ENCODE measurements at regions not wholly inside any gene's neighbourhood (a gene's known extent, or its start where the extent isn't known, plus 50 kb on each side); places are given as distances from the start of the nearest gene placed in this dataset.

DNA sequence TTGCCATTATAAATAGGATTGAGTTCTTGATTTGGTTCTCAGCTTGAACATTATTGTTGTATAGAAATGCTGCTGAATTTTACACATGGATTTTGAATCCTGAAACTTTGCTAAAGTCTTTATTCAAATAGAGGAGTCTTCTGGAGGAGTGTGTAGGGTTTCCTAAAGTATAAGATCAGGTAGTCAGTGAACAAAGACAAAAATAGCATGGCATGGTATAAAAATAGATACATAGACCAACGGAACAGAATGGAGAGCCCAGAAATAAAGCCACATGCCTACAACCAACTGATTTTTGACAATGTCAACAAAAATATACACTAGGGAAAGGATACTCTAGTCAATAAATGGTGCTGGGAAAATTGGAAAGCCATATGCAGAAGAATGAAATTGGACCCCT, 740.1 kb downstream of the QKI start:
- no peak for DNase-seq (ENCODE audit: low read depth in 2 of 2)

DNA sequence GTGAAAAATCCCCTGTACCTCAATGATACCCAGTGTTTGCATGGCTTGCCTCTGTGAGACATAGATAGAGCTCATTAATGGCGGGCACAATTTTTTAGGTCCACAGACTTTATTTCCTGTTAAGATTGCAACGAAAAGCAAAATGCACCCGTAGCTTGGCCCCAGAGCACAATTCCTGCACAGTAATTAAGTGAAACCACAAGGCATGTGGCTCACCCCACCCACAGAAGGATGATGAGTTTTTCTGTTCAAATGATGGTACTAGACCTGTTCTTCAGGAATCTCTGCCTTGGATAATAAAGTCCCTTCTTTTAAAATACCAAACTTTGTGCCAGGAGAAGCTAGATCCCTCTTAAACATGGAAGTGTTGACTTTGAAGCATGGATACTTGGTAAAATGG, 738.1 kb downstream of the QKI start:
- DNase-seq (ENCODE audit: low read depth in 2 of 2), result no peak

DNA sequence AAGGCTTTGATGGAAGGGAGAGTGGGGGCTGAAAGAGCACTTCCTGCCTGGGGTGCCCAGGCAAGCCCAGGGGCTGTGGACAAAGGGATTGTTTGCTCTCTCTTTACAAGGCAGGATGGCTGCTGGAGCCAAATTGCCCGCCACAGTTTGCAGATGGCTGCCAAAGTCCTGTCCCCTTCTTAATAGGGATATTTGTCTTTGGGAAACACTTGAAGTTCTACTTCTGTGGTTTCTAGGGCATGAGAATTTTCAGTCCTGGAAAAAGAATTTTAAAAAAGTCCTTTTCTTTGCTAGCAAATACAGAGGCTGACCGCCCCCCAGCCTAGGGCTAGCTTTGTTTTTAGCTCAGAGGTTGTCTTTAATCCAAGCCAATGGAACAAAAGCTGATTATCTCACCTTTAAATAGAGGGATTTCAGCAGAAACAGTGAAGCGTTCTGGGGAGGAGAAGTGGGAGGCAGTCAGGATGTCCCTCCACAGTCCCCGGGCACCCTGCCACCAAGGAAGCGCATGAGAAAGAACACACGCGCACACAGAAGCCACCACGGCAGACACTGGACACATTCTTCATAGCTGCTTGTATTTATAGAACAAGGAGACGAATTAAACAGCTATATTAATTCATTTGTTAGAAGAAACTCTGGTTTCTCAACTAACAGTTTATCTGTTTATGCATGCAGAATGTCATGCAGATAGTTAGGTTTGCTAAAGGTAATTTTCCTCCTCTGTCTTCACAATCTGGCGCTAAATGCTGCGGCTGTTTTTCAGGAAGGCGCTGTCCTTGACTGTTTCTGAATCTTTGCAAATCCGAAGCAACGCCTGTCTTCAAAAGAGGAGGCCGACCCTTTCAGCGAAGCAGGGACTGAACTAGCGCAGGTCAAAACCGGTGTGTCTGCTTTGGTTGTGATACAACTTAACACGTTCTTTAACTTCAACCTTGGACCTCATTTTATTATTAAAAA, 736.9 kb downstream of the QKI start:
- DNase-seq (ENCODE audit: low read depth in 2 of 2), result no peak

DNA sequence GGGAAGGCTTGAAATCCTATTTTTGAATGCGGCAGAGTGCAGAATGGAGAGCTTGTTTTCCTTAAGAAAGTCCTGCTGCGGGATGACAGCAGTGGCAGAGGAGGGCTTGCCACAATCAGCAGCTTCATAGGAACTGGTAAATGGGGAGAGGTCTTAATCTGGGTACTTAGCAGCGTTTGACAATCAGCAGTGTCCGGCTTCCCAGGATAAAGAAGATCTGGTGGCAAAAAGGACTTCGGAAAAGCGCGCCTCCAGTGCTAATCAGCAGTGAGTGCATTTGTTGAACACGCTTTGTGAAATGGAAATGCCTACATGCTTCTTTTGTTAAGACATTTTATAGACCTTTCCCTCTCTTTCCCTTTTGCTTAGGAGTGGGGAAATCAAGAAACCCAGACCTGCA, 735.7 kb downstream of the QKI start:
- DNase-seq (ENCODE audit: low read depth in 2 of 2), result no peak

DNA sequence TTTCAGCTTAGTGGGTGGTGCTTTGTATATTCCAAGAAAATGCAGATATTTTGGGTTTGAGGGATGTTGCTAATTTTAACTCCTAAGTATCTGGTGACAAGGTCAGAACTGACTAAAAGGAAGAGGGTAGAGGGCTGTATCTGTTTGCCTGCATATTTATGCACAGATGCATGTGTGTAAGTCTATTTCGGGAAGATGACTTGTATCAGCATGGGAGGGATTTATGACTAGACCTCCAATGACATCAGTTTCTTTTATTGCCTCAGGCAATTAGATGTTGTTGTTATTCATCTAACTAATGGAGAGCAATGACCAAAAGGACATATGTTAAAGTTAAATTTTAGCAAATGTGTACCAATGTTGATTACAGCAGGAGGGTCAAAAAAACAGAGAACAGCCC, 734.3 kb downstream of the QKI start:
- no peak for DNase-seq (ENCODE audit: low read depth in 2 of 2)

DNA sequence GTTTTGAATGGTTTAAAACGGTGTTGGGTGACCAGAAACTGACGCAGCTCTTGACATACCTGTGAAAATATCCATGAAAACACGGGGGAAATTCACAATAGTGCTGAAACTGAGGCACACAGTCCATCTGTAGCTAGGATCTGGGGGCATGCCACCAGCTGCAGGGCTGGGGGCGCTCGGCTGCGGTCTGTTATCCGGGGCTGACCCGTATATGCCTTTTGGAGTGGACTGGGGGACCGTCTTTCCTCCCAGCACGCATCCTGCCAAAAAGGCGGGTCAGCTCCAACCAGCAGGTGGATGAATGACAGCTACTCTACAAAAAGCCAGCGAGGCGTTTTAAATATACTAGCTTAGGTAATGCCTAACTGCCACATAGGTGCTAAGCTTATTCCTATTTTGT, 729.8 kb downstream of the QKI start:
- DNase-seq (ENCODE audit: low read depth in 2 of 2), result no peak

DNA sequence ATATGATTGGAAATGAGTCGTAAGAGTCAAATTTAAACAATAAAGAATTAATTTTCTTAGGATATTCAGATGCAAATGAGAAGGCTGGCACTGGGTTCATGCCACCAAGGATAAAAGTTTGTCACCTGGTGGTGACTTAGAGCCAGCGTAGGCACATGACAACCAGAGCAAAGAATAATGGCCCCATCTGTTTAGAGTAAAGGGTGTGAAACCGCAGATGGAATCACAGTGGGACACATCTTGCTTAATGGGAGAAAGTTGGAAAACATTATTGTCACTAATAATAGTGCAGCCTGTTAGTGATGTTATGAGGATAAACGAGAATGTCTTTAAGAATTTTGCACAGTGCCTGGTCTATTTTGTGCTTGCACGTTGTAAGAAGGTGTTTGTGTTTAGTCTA, 727.8 kb downstream of the QKI start:
- no peak for DNase-seq (ENCODE audit: low read depth in 2 of 2)

DNA sequence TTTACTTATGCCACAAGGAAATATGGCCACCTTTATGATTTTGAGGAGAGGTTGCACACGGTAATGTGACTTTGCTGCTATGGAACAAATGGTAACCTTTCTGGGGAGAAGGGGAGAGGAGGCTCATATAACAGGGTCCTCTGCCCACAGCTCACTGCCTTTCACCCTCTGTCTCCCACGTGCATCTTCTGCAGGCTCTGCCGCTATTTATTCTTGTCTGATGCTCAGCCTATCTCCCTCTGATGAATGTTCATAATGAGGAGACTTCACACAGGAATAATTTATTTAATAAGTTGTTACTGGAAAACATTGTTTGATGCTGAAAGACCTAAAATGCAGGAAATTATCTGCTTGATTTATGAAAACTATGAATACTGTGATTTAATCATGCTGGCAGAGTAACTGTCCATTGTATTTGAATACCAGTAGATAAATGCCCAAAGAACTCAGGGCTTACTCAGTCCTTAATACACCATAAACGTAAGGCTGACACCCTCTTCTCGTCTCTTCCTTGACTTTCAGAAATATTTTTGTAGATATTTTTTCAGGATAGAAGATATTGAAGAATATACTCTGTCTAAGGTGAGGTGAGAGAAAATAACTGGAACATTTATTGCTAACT, 721.1 kb downstream of the QKI start:
- no peak for DNase-seq (ENCODE audit: low read depth in 2 of 2)

DNA sequence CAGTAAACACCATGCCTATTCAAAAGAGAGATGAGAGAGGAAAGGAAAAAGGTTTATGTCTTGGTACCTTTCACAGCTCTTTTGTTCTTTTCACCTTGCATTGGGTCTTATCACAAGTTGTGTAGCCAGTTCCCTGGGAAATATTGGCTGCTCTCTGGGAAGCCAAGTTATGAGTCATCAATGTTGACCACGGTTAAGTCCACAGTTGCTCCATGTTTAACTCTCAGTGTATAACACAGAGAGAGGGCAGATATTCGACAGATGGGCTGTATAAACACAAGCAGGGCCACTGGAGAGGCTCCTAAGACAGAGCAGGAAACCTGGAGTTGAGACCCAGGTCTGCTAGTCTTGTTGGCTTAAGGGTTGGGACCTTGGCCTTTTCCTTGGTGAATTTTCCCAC, 718.6 kb downstream of the QKI start:
- DNase-seq (ENCODE audit: low read depth in 2 of 2), result no peak

DNA sequence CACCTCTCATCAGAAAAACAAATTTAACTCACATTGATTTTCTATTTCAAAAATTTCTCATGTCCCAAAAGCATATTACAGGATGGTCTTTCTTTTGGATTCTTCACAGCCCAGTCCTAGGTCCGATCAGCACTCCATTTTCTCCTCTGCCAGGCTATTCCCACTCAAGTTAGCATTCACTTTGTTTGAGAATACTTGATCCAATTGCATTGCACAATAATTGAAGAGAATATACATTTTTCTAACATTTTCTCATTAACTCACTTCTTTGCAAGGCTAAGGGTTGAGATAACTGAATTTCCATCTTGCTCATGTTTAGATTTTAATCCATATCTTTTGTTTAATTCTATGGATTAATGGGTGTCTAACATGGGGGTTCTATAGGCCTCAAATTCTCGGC, 716.1 kb downstream of the QKI start:
- DNase-seq (ENCODE audit: low read depth in 2 of 2), result no peak

DNA sequence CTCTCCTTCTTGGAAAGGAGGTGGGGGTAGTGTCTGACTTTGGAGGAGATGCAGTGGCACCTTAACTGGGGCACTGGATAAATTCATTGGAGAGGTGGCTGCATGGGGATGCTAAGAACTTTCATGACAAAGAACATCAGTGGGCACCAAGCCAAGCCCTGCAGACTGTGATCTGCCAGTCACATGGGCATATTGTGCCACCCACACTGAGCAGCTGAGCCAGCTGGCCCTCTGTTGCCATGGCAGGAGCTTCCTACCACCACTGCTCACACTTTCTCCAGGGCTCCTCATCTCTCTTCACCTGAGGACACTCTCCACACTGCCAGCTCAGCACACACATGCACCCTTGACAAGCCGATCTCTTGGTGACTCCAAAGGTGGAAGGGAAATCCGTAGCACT, 715.6 kb downstream of the QKI start:
- DNase-seq (ENCODE audit: low read depth in 2 of 2), result no peak

DNA sequence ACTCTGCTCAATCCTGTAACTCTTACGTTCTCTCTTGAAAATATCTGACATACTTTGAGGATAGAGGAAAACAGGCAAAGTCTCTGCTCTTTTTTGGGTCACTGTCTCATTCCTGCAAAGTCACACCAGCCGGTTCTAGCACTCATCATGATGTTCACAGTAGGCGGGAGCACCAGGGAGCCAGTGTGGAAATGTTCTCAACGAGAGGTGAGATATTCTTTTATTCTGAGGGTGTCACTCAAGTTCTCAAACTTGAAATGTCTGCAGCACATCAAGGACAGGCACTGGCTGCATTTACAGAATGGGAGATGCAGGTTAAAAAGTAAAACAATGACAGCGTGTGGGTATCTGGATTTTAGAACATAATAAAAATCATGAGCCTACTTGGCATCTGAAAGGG, 714.7 kb downstream of the QKI start:
- DNase-seq (ENCODE audit: low read depth in 2 of 2), result no peak

DNA sequence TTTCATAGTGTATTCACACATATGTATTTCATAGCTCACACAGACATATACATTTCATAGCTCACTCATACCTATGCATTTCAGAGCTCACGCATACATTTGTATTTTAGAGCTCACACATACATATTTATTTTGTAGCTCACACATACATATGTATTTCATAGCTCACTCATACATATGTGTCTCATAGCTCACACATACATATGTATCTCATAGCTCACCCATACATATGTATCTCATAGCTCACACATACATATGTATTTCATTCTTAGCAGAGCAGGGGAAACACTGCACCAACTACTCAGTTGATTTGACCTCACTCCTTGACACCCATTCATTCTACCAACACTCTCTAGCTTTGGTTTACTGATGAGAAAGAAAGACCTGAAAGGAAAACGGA, 713.6 kb downstream of the QKI start:
- no peak for DNase-seq (ENCODE audit: low read depth in 2 of 2)

DNA sequence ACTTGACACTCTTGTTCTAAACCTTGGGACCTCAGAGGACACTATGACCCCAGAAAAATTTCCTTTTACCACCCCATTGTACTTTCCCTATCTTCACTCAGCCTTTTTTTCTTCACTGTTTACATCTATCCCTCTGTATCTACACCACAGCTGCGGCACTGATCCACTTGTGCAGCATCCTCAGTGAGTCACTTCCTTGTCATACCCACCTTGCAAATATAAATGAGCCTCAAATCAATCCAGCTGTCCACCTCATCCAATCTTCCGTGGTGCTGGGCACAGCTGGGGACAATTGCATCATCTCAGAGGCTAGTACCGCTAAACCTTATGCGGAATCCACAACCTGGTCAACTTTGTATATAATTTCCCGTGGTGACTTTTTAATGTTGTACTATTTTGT, 710.5 kb downstream of the QKI start:
- no peak for DNase-seq (ENCODE audit: low read depth in 2 of 2)

DNA sequence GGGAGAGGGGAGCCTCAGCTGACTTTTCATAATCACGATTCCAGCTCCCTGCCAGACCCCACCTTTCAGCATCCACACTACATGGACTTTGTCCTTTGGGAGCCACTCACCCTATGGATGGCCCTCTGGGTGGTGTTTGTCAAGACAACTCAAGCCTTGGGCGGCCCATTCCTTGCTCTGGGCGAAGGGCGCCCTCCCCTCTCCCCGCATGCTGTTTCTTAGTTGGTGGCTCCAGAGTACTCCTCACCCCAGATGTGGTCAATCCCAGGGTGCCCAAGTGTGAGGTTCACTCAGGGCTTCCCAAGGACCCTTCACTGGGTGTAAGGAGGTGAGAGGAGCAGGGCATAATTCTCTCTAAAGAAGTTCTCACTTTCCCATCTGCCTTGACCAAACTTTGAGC, 710.0 kb downstream of the QKI start:
- DNase-seq (ENCODE audit: low read depth in 2 of 2), result no peak

DNA sequence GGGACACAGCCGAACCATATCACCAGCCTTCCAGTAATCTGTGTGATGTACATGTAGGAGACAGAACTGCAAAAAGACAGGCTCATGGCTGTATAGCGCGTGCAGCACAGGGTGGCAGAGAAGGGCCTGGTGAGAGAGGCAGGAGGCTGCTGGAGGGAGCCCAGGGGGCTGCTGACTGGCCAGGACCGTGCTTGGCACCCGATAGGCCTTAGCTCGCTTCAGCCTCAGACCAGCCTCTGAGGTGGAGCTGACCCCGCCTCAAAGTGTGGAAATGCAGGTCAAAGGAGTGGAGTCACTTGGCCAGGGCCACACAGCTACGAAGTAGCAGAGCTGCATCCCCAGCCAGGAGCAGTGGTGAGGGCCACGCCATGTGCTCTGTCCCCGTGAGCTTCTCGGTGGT, 707.6 kb downstream of the QKI start:
- no peak for DNase-seq (ENCODE audit: low read depth in 2 of 2)

DNA sequence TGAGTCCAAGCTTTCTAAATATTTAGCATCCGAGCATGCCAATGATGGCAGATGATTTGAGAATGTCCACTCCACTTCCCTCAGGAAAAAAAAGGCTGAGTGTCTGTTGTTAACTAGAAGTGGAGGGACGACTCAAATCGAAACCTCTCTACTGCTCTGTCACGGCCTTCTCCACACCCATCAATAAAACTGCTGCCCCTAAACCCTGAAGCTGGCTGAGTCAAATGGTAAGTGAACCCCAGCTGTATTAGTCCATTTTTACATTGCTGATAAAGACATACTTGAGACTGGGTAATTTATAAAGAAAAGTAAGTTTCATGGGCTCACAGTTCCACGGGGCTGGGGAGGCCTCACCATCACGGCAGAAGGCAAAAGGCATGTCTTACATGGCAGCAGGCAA, 707.0 kb downstream of the QKI start:
- no peak for DNase-seq (ENCODE audit: low read depth in 2 of 2)

DNA sequence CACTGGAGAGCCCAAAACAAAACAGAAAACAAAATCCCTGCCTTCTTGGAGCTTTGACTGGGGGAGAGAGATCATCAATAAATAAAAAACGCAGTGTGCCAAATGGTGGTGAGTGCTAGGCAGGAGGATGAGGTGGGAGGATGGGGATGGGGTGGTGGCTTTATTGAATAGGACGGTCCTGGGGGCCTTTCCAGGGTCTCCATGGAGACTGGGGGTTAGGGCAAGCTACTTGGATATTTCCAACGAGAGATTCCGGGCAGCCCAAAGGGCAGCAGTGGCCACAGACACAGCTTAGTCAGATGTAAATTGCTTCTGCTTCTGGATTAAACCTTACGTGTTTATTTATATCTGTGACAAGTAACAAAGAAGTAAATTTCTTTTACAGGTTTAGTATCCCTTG, 700.1 kb downstream of the QKI start:
- no peak for DNase-seq (ENCODE audit: low read depth in 2 of 2)

DNA sequence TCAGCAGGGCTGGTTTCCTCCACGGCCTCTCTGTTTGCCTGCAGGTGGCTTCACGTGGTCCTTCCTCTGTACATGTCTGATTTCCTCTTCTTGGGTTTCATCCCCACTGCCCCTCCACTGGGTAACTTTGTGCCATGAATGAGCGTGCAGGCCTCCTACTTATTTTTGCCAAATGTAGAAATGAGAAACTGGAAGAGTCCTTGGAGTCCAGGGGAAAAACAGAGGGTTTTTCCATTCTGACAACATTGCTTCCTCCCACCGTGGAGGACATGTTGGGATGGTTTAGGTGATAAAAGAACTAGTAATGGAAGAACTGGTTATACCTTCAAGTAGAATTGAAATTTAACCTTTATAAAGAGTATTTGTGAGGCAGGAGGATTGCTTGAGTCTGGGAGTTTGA, 699.5 kb downstream of the QKI start:
- DNase-seq (ENCODE audit: low read depth in 2 of 2), result no peak

DNA sequence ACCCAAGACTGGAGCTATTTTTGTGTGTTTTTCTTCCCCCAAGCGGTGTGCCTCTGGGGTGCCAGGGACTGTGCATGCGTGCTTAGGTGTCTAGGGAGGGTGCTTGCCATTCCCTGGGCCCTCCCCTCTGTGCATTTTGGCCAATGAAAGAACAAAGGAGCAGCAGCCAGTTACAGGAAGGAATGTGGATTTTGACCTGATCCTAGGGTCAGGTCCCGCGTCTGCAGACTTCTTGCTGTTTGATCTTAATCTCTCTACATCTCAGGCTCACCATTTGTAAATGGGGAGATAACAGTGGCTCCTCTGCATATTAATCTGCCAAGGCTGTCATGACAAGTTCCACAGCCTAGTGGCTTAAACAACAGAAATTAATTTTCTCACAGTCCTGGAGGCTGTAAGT, 699.1 kb downstream of the QKI start:
- no peak for DNase-seq (ENCODE audit: low read depth in 2 of 2)

DNA sequence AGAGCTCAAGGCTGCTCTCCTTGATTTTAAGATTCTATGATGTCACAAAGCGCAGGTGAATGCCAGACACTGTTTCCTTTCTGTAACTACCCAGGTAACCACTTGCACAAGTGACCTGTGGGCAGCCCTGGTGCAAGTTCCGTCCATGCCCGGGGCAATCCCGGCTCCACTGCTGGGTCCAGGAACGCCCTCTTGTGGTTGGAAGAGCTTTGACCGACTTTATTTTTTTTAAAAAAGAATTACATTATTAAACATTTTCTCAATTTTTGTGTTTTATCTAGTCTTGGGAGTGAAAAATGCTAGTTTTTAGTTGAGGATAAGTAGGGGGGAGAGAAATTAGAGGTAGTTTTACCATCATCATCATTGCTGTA, 695.2 kb downstream of the QKI start:
- peak in 1 of 2 donors; percentile 1 for DNase-seq (ENCODE audit: low read depth in 2 of 2)

DNA sequence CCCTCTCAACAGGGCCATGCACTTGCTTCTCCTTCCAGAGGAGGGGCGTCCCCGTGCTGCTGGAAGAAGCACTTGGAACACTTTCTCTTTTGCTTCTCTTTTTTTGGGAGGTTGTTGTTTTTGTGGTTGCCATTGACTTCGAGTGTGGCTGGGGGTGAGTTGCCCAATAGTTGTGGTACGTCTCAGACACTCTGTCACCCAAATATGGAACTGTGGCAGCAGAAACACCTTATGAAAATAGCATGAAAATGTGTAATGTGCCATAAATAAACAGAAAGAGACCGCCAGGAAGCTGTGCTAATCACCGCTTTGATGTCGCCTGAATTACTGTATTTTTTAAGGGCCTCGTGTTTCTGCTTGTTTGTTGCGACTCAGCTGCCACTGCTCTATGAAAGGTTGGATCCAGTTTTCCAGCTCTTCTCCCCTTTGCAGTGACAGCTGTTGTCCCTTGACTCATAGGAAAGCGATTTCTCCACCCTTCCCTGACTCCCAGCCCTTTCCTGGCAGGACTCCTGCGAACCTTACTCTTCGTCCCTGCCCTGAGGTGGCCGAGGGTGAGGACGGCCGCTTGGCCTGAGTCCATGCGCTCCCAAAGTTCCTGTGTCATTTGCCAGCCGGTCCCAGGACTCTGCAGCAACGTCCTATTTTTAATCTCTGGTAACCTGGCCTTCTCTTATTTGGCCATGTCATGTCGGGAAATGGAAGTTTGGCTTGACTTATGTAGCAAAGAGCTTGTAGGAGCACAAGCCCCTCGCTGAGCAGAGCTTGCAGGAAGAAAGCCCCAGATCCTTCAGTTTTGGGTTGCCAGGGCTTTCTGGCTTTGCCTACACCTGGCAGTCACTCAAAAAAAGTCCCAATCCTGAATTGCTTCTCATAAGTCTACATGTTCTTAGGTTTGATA, 694.6 kb downstream of the QKI start:
- DNase-seq (ENCODE audit: low read depth in 2 of 2), result no peak

DNA sequence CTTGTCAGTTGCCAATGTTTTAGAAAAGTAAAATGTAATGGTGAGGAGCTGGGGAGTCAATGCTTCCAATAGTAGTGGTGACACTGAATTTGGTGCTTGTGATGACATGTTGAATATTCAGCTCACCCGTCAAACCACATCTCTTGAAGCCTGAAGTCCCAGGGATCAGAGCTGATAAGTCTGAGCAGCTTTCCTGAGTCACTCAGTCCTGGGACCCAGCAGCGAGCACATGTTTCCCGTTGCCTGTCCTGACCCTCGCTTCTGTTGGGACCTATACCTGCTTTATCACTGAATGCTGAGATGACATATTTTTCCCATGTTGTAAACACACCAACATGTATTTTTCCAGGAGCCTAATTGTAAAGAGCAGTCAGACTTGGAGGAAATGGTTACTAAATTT, 693.6 kb downstream of the QKI start:
- DNase-seq (ENCODE audit: low read depth in 2 of 2), result no peak
